Adrenal gland (tissue), 9 donors: ENCODE measurements at regions not wholly inside any gene's neighbourhood (a gene's known extent, or its start where the extent isn't known, plus 50 kb on each side); places are given as distances from the start of the nearest gene placed in this dataset.
A peak's percentile ranks its signal among the peaks of the same experiment; 100 is the strongest.

Experiments
- DNase-seq, 7 donors: peaks; one replicate each; pipeline ENCODE4 v3.0.0-alpha.2; 2019 to 2020
- H3K27ac ChIP-seq, 5 donors: fragments of 200-600 bp; sonication (generic) in 4 of 5; 1 replicate in 3 of 5; 2 replicates in 2 of 5; pipeline versions ENCODE4 v1.5.1 to v1.8.0; 2016 to 2020; ENCODE audit warnings: mild to moderate bottlenecking in 1 of 5
- H3K27me3 ChIP-seq: fragments of 200-600 bp; 2 replicates; pipeline ENCODE4 v1.8.0; 2021
- H3K36me3 ChIP-seq, 2 donors: fragments of 200-600 bp; replicated peaks in 1 of 2; 1 replicate in 1 of 2; 2 replicates in 1 of 2; pipeline versions ENCODE4 v1.5.1 to v1.8.0; 2018 to 2022
- H3K4me1 ChIP-seq, 2 donors: fragments of 200-600 bp; replicated peaks in 1 of 2; 1 replicate in 1 of 2; 2 replicates in 1 of 2; pipeline versions ENCODE4 v1.5.1 to v1.8.0; 2018 to 2021
- H3K4me3 ChIP-seq, 4 donors: fragments of 200-600 bp; sonication (generic) in 3 of 4; one replicate each; pipeline ENCODE4 v1.5.1; 2016 to 2018
- H3K9me3 ChIP-seq, 3 donors: fragments of 200-600 bp; sonication (generic) in 1 of 3; replicated peaks in 1 of 3; 1 replicate in 2 of 3; 2 replicates in 1 of 3; pipeline versions ENCODE4 v1.5.1 to v1.8.0; 2016 to 2021
- POLR2A ChIP-seq, 2 donors: fragments of 450-650 bp; IDR thresholded peaks; one replicate each; pipeline ENCODE4 v1.6.1; 2017; ENCODE audit warnings: antibody characterized with exemption in 2 of 2, mild to moderate bottlenecking in 2 of 2, moderate library complexity in 1 of 2
- WGBS, 4 donors: extraction: QIAGEN DNeasy Blood & Tissue Kit in 2 of 4; methylation state at CpG; one replicate each; pipeline versions ENCODE4 v1.1.5 to v1.1.7; 2013 to 2017; 5-methylcytosine and 5-hydroxymethylcytosine counted together
- intact Hi-C, 2 donors: fragments of 100-400 bp; cut with DNase I; formaldehyde crosslinking; loops; one replicate each; pipeline versions ENCODE4 v1.14.1 to v1.15.0; 2022 to 2023
- TF ChIP-seq, protein P1 (sequence below), 6 experiments: fragments of 450-650 bp in 4 of 6; fragments of 200-600 bp in 2 of 6; sonication (generic) in 1 of 6; IDR thresholded peaks; 1 replicate in 5 of 6; 2 replicates in 1 of 6; pipeline versions ENCODE4 v1.5.1 to v1.8.0; 2016 to 2021; ENCODE audit warnings: antibody characterized with exemption in 6 of 6, mild to moderate bottlenecking in 2 of 6, moderate library complexity in 1 of 6
- donor health status: healthy with polysubstance abuse.
- donor health status: Bipolar disorder and iron deficiency.
- donor health status: DM: yes; HTN: yes; CAD: no.
- donor health status: DM: no; HTN: no; CAD: no.
- donor health status: DM: no; HTN: no; CAD: no.

DNA sequence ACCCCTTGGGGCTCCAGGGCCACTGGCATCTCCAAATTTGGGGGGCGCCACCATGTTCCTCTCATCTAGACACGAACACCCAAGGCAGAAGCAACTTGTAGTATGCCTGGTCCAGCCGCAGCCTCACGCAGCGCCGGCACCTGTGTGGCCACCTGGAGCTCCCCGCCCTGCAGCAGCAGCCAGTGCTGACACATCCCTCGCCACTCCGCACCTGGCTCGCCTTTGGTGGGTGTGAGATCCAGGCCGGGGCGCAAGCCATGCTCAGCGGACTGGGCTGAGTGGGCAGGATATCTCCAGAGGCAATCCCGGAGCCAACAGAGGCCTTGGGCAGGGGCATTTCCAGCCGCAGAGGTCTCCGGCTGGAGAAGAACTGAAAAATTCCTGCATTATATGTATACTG is 1563.7 kb downstream of the NCAM2 start:
- no peak overlapping the region for H3K27ac ChIP-seq
- no peaks in the 10 kb centered on the region for H3K36me3 ChIP-seq
- no peak for DNase-seq
- no peaks in the 10 kb centered on the region for H3K9me3 ChIP-seq
- no peaks in the 10 kb centered on the region for H3K4me1 ChIP-seq
- H3K27me3 ChIP-seq = no peaks in the 10 kb centered on the region
- intact Hi-C loops = no loop called here
- TF ChIP-seq, protein P1, sequence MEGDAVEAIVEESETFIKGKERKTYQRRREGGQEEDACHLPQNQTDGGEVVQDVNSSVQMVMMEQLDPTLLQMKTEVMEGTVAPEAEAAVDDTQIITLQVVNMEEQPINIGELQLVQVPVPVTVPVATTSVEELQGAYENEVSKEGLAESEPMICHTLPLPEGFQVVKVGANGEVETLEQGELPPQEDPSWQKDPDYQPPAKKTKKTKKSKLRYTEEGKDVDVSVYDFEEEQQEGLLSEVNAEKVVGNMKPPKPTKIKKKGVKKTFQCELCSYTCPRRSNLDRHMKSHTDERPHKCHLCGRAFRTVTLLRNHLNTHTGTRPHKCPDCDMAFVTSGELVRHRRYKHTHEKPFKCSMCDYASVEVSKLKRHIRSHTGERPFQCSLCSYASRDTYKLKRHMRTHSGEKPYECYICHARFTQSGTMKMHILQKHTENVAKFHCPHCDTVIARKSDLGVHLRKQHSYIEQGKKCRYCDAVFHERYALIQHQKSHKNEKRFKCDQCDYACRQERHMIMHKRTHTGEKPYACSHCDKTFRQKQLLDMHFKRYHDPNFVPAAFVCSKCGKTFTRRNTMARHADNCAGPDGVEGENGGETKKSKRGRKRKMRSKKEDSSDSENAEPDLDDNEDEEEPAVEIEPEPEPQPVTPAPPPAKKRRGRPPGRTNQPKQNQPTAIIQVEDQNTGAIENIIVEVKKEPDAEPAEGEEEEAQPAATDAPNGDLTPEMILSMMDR (IDR thresholded peaks at IDR 0.05) = no peak
- no peak for TF ChIP-seq POLR2A (IDR thresholded peaks at IDR 0.05)
- H3K4me3 ChIP-seq = no peak overlapping the region
- 93 to 98% (median 96%) methylated on average over 8 to 16 of the region's 16 CpGs for WGBS, 4 donors

DNA sequence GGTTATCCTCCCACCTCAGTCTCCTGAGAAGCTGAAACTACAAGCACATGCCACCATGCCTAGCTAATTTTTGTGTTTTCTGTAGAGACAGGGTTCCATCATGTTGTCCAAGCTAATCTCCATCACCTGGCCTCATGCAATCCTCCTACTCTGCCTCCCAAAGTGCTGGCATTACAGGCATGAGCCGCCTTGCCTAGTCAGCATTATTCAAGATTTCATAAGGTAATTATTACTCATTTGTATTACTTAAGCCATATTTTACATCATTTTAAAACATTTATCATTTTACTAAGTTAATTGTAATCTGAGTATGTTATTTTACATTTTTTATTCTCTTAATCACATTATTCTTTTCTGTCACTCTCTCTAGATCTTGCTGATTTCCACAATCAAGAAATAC is 1575.6 kb downstream of the NCAM2 start:
- Histone ChIP-seq H3K4me3 (no peak overlapping the region), H3K27ac (no peak overlapping the region), H3K27me3 (no peaks in the 10 kb centered on the region), H3K4me1 (no peaks in the 10 kb centered on the region), H3K36me3 (no peaks in the 10 kb centered on the region), H3K9me3 (no peaks in the 10 kb centered on the region)
- DNase-seq = no peak
- intact Hi-C loops = no loop called here
- TF ChIP-seq, protein P1 (IDR thresholded peaks at IDR 0.05) = no peak
- TF ChIP-seq POLR2A (IDR thresholded peaks at IDR 0.05) = no peak
- WGBS, 4 donors = 79 to 89% (median 86%) methylated on average over 1 of the region's 1 CpG

- Histone ChIP-seq H3K4me1 (no peaks in the 10 kb centered on the region), H3K4me3 (no peak overlapping the region), H3K27ac (no peak overlapping the region), H3K9me3 (no peaks in the 10 kb centered on the region), H3K27me3 (no peaks in the 10 kb centered on the region), H3K36me3 (no peaks in the 10 kb centered on the region)
- TF ChIP-seq, protein P1 (IDR thresholded peaks at IDR 0.05) = peak in 4 of 6 experiments; percentile 16 to 38 (median 18)
- TF ChIP-seq POLR2A (IDR thresholded peaks at IDR 0.05) = no peak
- DNase-seq = peak in 2 of 7 donors; percentile 3 to 19
- 12 to 17% (median 15%) methylated on average over 5 of the region's 5 CpGs for WGBS, 4 donors
- intact Hi-C loops = no loop called here
Measured at GRCh38 chr21:22575165-22575584, 1577.0 kb downstream of the NCAM2 start.

DNA sequence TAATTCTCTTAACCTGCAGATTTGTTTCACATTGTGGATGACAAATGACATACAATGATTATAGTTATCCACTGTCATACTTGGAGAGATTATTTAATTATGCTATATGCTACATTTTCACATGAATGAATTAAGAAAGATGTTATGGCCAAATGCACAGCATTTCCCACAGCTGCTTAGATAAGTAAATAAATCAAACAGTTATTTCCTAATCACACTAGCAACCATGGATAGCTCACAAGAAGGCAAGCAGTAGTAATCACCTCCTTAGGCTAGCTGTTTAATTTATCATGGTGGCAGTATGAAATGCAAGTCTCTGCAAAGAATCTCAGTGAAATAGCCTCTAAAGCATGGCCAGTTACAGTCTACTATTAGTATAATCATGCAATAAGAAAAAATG is 1581.5 kb downstream of the NCAM2 start:
- no peak overlapping the region for H3K4me3 ChIP-seq
- no peaks in the 10 kb centered on the region for H3K4me1 ChIP-seq
- TF ChIP-seq, protein P1 (IDR thresholded peaks at IDR 0.05) = no peak
- TF ChIP-seq POLR2A (IDR thresholded peaks at IDR 0.05) = no peak
- no peak for DNase-seq
- H3K27me3 ChIP-seq = no peaks in the 10 kb centered on the region
- intact Hi-C loops = no loop called here
- H3K9me3 ChIP-seq = no peaks in the 10 kb centered on the region
- no peak overlapping the region for H3K27ac ChIP-seq
- H3K36me3 ChIP-seq = no peaks in the 10 kb centered on the region
